ENCODE measurements at regions not wholly inside any gene's neighbourhood (a gene's known extent, or its start where the extent isn't known, plus 50 kb on each side); places are given as distances from the start of the nearest gene placed in this dataset.

GRCh38 chr4:30943356-30943755 is 223.2 kb downstream of the PCDH7 start:
- no peak for DNase-seq

- DNase-seq, result no peak
These were observed 225.4 kb downstream of the PCDH7 start for GRCh38 chr4:30945586-30945985.

DNA sequence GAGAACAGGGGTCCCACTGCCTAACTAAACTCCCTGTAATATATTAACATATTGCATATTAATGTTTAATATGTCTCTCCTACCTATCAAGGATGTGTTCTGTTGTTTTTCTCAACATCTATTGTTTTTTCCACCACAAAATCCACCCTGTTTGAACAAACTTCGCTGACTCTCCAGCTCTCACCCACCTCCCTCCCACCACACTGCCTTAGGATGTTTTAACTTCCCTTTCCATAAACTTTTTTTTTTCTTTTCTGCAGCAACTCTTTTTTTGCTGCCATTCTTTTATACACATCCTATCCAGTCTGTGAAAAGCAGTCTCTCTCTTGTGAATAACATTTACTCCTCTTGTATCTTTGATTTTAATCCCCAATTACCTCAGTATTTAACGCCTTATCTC is 226.1 kb downstream of the PCDH7 start:
- no peak for DNase-seq

DNA sequence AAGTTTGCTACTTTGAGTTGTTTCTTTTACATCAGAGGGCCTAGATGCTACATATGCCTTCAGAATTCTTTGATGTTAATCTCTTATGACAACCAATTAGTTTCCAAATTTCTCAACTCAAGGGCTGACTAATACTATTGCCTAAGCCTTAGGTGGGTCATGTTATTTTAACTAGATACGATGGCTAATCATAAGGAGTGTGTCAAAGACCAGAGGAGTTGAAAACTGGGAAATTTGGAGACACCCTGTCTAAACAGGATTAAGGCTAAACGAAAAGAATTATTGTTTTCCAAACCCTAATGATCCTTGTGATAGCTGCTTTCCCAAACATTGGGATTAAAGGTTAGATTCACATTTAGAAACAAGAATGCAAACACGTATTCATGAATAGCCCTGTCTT is 228.5 kb downstream of the PCDH7 start:
- DNase-seq, result no peak

DNA sequence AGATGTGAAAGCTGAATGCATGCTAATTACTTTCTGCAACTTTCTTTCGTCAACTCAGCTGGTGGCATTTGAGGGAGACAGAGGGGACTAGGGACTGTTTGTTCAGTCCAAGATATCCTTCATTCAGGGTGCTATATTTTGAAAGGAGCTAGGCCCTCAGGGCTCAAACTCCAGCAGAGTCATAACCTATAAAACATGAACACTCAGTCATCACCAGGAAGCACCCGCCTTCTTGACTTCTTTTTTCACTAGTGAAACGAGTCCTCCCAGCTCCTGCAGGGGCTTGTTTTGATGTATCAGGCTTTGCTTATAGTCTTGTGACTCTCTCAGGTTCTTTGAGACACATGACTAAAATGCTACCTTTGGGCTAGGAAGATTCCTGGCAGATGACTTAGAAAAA is 230.6 kb downstream of the PCDH7 start:
- DNase-seq, result no peak

GRCh38 chr4:30952526-30953219 is 232.5 kb downstream of the PCDH7 start:
- no peak for DNase-seq

- DNase-seq, result no peak
These were observed 233.6 kb downstream of the PCDH7 start for GRCh38 chr4:30953799-30954198.

DNA sequence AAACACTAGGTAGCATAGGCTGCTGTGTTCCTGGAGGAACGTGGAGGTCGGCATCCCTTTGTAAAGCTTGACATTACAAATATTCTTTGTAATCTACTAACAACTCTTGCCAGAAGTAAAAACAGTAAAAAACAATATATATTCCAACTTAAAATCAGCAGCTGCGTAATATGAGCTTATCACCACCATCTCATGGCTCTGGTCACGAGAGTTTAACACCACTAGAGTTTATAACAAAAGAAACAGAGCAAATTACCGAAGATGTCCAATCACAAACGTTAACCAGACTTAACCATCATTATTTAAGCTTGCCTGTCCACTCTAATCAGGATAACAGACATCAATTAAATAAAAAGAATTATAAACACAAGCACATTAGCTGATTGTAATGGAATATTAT is 236.7 kb downstream of the PCDH7 start:
- no peak for DNase-seq

DNA sequence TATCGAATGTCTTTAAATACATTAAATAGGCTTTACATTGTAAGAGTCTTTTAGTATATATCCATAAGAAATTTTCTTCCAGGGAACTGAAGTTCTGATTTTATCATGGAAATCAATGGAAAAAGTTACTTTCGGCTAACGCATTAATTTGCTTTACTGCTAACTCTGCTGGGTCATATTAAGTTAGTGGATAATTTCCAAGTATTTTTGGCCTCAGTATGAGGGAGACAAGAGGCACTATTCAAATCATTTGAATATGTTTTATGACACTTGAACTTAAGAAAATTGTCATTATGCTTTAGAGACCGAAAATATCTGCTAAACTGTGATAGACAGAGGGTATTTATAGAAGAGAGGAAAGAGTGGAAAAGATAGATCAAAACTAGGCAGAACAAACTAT is 237.5 kb downstream of the PCDH7 start:
- DNase-seq, result no peak

DNA sequence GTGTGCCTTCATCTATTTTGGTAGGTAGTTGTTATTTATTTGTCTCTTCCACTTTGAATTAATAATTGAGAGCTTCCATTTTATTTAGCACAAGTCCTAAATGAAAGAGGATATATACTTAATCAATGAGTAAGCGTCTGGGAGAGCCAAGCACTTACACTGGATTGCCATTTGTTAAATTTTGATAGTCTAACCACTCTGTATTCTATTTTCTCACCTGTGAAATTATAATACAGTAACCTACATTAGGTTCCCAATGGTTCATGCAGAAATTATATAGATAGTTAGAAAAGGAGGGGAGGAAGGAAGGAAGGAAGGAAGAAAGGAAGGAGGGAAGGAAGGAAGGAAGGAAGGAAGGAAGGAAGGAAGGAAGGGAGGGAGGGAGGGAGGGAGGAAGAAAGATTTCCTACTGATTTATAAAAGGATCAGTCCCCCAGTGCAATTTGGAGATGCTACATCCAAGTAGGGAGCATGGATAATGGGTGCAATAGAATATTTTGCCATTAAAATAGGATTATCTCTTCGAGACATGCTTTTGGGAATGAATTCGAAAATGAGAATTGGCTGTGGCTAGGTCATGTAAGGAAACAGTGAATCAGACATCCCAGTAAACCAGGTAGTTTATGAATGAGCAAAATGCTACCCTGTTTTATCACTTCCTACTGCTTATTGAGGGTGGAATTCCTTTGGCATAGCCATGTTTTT is 239.8 kb downstream of the PCDH7 start:
- no peak for DNase-seq

- no peak for DNase-seq
These were observed 242.8 kb downstream of the PCDH7 start for GRCh38 chr4:30962939-30963338.

GRCh38 chr4:30968926-30969325 is 248.8 kb downstream of the PCDH7 start:
- no peak for DNase-seq

- DNase-seq, result no peak
These were observed 252.4 kb downstream of the PCDH7 start for GRCh38 chr4:30972542-30972941.

GRCh38 chr4:30973993-30974392 is 253.8 kb downstream of the PCDH7 start:
- DNase-seq, result no peak

GRCh38 chr4:30979402-30979801 is 259.2 kb downstream of the PCDH7 start:
- no peak for DNase-seq

GRCh38 chr4:30989508-30989907 is 269.3 kb downstream of the PCDH7 start:
- no peak for DNase-seq

- DNase-seq, result no peak
These were observed 276.7 kb downstream of the PCDH7 start for GRCh38 chr4:30996841-30997240.

GRCh38 chr4:31005037-31005436 is 284.9 kb downstream of the PCDH7 start:
- DNase-seq, result no peak

- DNase-seq, result no peak
These were observed 287.7 kb downstream of the PCDH7 start for GRCh38 chr4:31007858-31008257.

GRCh38 chr4:31009926-31010325 is 289.8 kb downstream of the PCDH7 start:
- DNase-seq, result no peak

DNA sequence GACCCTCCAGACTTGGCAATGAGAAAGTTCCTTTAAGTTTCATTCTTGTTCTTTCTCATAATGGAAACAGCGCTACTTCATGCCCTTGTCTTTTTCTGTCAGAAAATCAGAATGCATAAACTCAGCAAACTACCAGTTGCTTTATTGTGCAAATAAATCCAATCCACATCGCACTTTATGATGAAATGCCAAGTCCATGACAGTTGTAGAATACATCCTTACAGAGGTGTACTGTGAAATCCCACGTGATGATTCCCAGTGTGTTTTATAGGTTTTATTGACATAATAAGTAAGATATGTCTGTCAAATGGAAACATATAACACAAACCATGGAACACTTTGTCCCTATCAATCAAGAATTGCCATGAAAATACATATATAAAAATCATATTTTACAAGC is 295.0 kb downstream of the PCDH7 start:
- no peak for DNase-seq

DNA sequence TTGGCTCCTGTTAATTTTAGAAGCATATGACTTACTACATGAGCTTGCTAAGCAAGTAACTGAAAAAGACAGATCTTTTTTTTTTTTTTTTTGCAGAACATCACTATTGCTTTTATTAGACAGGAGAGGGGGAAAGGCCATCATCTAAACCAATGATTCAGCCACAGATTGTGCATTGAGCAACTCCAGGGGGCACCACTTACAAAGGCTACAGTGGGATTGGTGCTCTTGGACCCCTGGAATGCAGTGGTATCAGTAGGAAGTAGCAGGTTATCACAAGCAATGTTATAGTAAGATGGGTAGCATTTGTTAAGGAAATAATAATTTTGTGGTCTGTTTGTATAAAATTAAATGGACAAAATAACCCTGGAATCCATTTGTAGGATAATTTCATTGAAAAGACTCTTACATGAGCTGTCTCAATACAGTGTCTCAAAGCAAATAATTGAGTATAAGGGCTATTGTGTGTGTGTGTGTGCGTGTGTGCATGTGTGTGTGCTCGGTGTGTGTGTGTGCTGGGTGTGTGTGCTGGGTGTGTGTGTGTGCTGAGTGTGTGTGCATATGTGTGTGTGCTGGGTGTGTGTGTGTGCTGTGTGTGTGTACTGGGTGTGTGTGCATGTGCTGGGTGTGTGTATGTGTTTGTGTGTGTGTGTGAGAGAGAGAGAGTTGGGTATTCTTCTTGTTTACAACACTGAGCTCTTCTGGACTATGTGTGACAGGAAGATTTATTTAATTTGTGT is 296.3 kb downstream of the PCDH7 start:
- DNase-seq, result no peak

DNA sequence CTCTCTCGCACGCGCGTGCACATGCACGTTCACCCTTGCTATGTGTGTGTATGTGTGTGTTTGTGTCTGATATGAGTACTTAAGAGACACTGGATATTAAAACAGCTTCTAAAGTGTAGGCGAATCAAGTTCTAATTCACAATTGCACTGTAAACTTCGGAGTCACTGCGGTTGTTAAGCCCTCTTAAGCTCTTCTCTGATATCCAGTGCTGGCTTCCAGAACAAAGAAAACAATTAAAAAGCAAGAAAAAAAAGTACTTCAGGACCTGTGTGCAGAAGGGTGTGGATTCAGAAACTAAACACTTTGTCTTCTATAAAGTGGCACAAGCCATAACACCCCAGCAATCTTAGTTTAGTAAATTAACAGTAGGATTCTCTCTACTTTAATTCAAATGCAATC is 300.2 kb downstream of the PCDH7 start:
- DNase-seq, result no peak

DNA sequence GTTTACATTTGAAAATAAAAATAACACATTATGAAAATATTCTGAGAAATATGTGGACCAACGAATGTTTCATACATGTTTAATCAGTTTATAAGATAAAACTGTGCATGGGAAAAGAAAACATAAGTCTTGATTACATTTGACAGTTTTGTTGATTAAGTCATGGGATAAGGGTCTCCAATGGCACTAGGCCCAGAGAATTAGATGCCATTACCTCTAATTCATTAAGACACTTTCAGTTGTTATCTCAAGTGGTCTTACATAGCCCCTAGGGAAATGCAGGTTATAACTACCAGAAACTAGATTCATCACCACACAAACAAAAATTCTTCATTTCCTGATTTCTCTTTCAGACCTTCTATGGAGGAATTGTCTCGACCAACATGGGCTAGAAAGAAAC is 300.8 kb downstream of the PCDH7 start:
- DNase-seq, result no peak

All from NCI-H187 treated with DMSO at 0.1 percent for 48 hours (cell line).